Gastroesophageal sphincter (tissue), 4 donors: ENCODE measurements at regions not wholly inside any gene's neighbourhood (a gene's known extent, or its start where the extent isn't known, plus 50 kb on each side); places are given as distances from the start of the nearest gene placed in this dataset.
"Not testable (repeated sequence)": the region's sequence is repeated elsewhere in the genome, so short reads cannot be mapped to it uniquely, and the experiment has no call there.

Experiments used
- ATAC-seq: fragments of 150-250 bp; one replicate; pipeline ENCODE4 v1.9.1; 2016; ENCODE audit warnings: mild to moderate bottlenecking, moderate library complexity
- H3K27ac ChIP-seq, 4 donors: fragments of 200-600 bp; sonication (generic) in 3 of 4; 1 replicate in 3 of 4; 2 replicates in 1 of 4; pipeline ENCODE4 v1.5.1; 2016 to 2019
- H3K27me3 ChIP-seq: fragments of 200-600 bp; sonication (generic); one replicate; pipeline ENCODE4 v1.5.1; 2019
- H3K36me3 ChIP-seq, 2 donors: fragments of 200-600 bp; sonication (generic); one replicate each; pipeline ENCODE4 v1.5.1; 2019; ENCODE audit warnings: control low read depth in 1 of 2
- H3K4me1 ChIP-seq, 3 donors: fragments of 200-600 bp; sonication (generic); 1 replicate in 2 of 3; 2 replicates in 1 of 3; pipeline ENCODE4 v1.5.1; 2016 to 2019; ENCODE audit warnings: control low read depth in 2 of 3
- H3K4me3 ChIP-seq, 2 donors: fragments of 200-600 bp; sonication (generic); one replicate each; pipeline ENCODE4 v1.5.1; 2019; ENCODE audit warnings: mild to moderate bottlenecking in 1 of 2, moderate library complexity in 1 of 2
- H3K9me3 ChIP-seq, 3 donors: fragments of 200-600 bp; sonication (generic); one replicate each; pipeline ENCODE4 v1.5.1; 2017 to 2019; ENCODE audit warnings: control low read depth in 2 of 3
- EP300 ChIP-seq: sonication (generic); formaldehyde crosslinking; IDR thresholded peaks from one replicate; pipeline ENCODE4 v1.6.1; 2017; ENCODE audit warnings: antibody characterized with exemption, mild to moderate bottlenecking
- POLR2A ChIP-seq, 2 donors: fragments of 450-650 bp; IDR thresholded peaks; one replicate each; pipeline ENCODE4 v1.6.1; 2017; ENCODE audit warnings: antibody characterized with exemption in 2 of 2, mild to moderate bottlenecking in 2 of 2, moderate library complexity in 1 of 2
- POLR2AphosphoS5 ChIP-seq: sonication (generic); formaldehyde crosslinking; IDR thresholded peaks from one replicate; pipeline ENCODE4 v1.6.1; 2017; ENCODE audit warnings: antibody characterized with exemption
- WGBS, 2 donors: methylation state at CpG; one replicate each; pipeline ENCODE4 v1.1.5; 2018; ENCODE audit warnings: low coverage in 1 of 2; 5-methylcytosine and 5-hydroxymethylcytosine counted together
- TF ChIP-seq, protein P1 (sequence below), 4 experiments: fragments of 200-600 bp in 2 of 4; fragments of 450-650 bp in 2 of 4; sonication (generic) in 1 of 4; IDR thresholded peaks; one replicate each; pipeline ENCODE4 v1.5.1; 2017 to 2019; ENCODE audit warnings: antibody characterized with exemption in 4 of 4, mild to moderate bottlenecking in 2 of 4, moderate library complexity in 2 of 4

DNA sequence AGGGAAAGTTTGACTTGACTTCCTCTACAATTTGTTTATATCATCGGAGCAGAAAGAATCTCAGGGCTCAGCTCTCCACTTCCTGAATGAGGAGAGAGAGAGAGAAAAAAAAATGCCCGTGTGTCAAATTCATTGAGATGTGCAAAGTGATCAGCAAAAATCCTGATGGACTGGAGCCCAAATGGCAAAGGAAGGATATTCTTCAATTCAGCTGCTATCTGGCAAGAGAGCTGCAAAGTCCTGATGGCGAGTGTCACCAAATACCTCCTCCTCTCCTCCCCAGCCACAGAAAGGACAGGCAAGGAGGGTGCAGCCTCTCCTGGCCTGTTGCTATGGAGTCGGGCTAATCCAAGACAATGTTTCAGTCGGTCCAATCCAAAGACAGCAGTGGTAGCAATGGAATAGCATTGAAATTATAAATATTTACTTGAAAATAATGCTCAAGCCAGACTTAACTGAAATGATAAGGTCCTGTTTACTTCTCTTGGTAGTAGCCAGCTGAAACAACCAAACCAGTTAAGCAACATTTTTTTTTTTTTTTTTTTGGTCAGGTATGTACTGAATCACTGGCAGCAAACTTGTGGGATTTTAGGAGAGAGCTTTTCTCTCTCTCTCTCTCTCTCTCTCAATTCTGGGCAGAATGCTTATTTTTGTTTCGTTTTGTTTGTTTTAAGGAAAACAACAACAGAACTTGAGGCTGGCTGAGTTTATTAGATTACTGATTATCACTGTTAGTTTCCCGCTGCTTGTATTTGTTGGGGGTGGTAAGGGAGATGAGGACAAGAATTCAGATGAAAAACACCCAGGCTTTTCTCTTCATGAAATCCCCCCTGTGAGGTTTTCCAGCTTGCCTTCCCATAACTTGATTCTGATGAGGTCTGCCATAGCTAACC, 204.2 kb downstream of the BCAS1 start:
- Histone ChIP-seq H3K27ac (peak overlapping the region; percentile 65 to 86 (median 78)), H3K4me1 (peaks cover 15 to 36% (median 17%) of the 10 kb centered on the region in 3 donors), H3K36me3 (no peaks in the 10 kb centered on the region), H3K27me3 (no peaks in the 10 kb centered on the region), H3K4me3 (peak overlapping the region in 1 of 2 donors; percentile 34), H3K9me3 (no peaks in the 10 kb centered on the region)
- WGBS, 2 donors = 0 to 18% methylated on average over 4 to 7 of the region's 7 CpGs
- ATAC-seq = peak; percentile 47
- TF ChIP-seq, protein P1, sequence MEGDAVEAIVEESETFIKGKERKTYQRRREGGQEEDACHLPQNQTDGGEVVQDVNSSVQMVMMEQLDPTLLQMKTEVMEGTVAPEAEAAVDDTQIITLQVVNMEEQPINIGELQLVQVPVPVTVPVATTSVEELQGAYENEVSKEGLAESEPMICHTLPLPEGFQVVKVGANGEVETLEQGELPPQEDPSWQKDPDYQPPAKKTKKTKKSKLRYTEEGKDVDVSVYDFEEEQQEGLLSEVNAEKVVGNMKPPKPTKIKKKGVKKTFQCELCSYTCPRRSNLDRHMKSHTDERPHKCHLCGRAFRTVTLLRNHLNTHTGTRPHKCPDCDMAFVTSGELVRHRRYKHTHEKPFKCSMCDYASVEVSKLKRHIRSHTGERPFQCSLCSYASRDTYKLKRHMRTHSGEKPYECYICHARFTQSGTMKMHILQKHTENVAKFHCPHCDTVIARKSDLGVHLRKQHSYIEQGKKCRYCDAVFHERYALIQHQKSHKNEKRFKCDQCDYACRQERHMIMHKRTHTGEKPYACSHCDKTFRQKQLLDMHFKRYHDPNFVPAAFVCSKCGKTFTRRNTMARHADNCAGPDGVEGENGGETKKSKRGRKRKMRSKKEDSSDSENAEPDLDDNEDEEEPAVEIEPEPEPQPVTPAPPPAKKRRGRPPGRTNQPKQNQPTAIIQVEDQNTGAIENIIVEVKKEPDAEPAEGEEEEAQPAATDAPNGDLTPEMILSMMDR (IDR thresholded peaks at IDR 0.05) = no peak
- TF ChIP-seq EP300 (no peak), POLR2AphosphoS5 (no peak), POLR2A (IDR thresholded peaks at IDR 0.05) (no peak)

GRCh38 chr20:53864765-53865683, 205.4 kb downstream of the BCAS1 start:
- peak overlapping the region; percentile 63 to 86 (median 70) for H3K27ac ChIP-seq
- H3K4me3 ChIP-seq, H3K36me3 ChIP-seq, H3K9me3 ChIP-seq, H3K27me3 ChIP-seq, ATAC-seq: not testable (repeated sequence)
- H3K4me1 ChIP-seq = peaks cover 15 to 36% (median 17%) of the 10 kb centered on the region in 3 donors
- WGBS, 2 donors = 60 to 68% methylated on average over 11 to 13 of the region's 13 CpGs

DNA sequence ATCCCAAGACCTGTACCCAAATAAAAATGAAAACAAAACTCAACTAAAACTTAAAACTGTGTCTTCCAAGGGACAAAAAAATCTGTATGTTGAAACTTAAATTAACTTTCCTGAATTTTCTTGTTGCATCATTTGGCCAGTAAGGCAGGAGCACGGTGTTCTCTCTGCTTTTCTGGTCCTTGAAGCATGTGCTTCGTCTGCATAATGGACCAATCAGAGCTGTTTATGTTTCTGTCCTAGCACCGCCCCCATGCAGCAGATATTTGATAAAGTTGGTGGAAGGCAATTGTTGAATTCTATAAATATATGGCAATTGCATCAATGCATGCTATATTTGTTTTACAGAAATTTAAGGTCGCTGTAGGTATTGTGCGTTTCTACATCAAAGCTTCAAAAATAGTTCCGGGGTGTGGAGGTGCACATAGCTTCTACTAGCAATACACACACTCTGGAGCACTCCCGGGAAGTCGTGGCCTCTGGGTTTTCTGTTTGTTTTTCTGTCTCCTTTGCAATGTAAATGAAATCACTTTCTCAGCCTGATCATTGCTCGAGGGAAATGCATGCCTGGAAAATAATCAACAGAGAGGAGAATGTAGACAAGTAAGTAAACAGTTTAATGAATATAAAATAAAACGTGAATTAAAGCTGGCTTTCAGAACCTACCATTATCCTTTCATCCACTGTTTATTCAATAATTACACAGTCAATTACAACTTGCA, 206.3 kb downstream of the BCAS1 start:
- H3K27me3 ChIP-seq, H3K36me3 ChIP-seq, H3K9me3 ChIP-seq, H3K4me3 ChIP-seq, ATAC-seq, H3K27ac ChIP-seq: not testable (repeated sequence)
- peaks cover 13 to 31% (median 13%) of the 10 kb centered on the region in 3 donors for H3K4me1 ChIP-seq
- WGBS, 2 donors = 53% methylated on average over 9 to 10 of the region's 10 CpGs

DNA sequence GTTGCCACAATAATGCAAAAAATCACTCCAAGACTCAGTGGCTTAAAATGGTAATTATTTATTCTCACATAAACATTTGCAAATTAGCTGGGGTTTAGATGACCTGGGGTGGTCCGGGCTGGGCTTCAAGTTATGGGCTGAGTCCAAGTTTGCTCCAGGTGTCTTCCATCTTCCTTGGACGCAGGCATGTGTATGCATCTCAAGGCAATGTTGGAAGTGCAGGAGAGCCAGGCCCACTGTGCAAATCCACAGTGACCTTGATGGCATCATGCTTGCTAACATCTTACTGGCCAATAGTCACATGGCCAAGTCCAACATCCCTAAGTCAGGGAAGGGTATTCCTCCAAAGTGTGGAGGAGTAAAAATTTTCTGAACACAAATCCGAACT, 206.9 kb downstream of the BCAS1 start:
- not testable (repeated sequence) for H3K36me3 ChIP-seq, H3K27ac ChIP-seq, H3K27me3 ChIP-seq, ATAC-seq, H3K9me3 ChIP-seq, H3K4me3 ChIP-seq
- WGBS, 2 donors = 49 to 71% methylated on average over 3 of the region's 3 CpGs
- H3K4me1 ChIP-seq = peaks cover 13 to 31% (median 13%) of the 10 kb centered on the region in 3 donors

- ATAC-seq, H3K36me3 ChIP-seq, H3K9me3 ChIP-seq, H3K27ac ChIP-seq, H3K4me3 ChIP-seq, H3K27me3 ChIP-seq: not testable (repeated sequence)
- peaks cover 13 to 32% (median 13%) of the 10 kb centered on the region in 3 donors for H3K4me1 ChIP-seq
- WGBS, 2 donors = 38 to 60% methylated on average over 5 of the region's 5 CpGs
Measured at GRCh38 chr20:53863039-53863438, 207.4 kb downstream of the BCAS1 start.

GRCh38 chr20:53862490-53862889, 207.9 kb downstream of the BCAS1 start:
- H3K27ac ChIP-seq, H3K4me3 ChIP-seq, ATAC-seq, H3K27me3 ChIP-seq, H3K36me3 ChIP-seq, H3K9me3 ChIP-seq: not testable (repeated sequence)
- H3K4me1 ChIP-seq = peaks cover 10 to 34% (median 17%) of the 10 kb centered on the region in 3 donors
- 97 to 100% methylated on average over 1 to 3 of the region's 4 CpGs for WGBS, 2 donors

DNA sequence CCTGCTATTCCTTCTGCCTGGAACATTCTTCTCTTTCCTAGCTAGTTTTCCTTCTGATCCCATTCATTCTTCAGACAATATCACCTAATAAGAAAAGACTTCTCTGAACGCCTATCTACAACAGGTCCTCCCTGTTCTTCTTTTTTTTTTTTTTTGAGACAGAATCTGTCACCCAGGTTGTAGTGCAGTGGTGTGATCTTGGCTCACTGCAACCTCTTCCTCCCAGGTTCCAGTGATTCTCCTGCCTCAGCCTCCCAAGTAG, 208.3 kb downstream of the BCAS1 start:
- not testable (repeated sequence) for H3K27ac ChIP-seq, H3K9me3 ChIP-seq, H3K27me3 ChIP-seq, ATAC-seq, H3K4me3 ChIP-seq, H3K36me3 ChIP-seq
- H3K4me1 ChIP-seq = peaks cover 9 to 30% (median 16%) of the 10 kb centered on the region in 3 donors
- 100% methylated on average over 1 of the region's 1 CpG for WGBS, 2 donors
